Esophagus squamous epithelium (tissue), 4 donors: ENCODE measurements at regions not wholly inside any gene's neighbourhood (a gene's known extent, or its start where the extent isn't known, plus 50 kb on each side); places are given as distances from the start of the nearest gene placed in this dataset.

Source experiments
- POLR2A ChIP-seq, 4 donors: fragments of 450-650 bp; IDR thresholded peaks; one replicate each; pipeline ENCODE4 v1.6.1; 2017; ENCODE audit warnings: antibody characterized with exemption in 4 of 4, mild to moderate bottlenecking in 4 of 4, moderate library complexity in 3 of 4
- TF ChIP-seq, protein P1 (sequence below), 6 experiments: fragments of 450-650 bp in 4 of 6; fragments of 200-600 bp in 2 of 6; sonication (generic) in 2 of 6; IDR thresholded peaks; one replicate each; pipeline ENCODE4 v1.5.1; 2016 to 2019; ENCODE audit warnings: antibody characterized with exemption in 6 of 6, mild to moderate bottlenecking in 4 of 6, moderate library complexity in 4 of 6

GRCh38 chrX:10041383-10041782 is 74.2 kb downstream of the CLDN34 start:
- TF ChIP-seq, protein P1, sequence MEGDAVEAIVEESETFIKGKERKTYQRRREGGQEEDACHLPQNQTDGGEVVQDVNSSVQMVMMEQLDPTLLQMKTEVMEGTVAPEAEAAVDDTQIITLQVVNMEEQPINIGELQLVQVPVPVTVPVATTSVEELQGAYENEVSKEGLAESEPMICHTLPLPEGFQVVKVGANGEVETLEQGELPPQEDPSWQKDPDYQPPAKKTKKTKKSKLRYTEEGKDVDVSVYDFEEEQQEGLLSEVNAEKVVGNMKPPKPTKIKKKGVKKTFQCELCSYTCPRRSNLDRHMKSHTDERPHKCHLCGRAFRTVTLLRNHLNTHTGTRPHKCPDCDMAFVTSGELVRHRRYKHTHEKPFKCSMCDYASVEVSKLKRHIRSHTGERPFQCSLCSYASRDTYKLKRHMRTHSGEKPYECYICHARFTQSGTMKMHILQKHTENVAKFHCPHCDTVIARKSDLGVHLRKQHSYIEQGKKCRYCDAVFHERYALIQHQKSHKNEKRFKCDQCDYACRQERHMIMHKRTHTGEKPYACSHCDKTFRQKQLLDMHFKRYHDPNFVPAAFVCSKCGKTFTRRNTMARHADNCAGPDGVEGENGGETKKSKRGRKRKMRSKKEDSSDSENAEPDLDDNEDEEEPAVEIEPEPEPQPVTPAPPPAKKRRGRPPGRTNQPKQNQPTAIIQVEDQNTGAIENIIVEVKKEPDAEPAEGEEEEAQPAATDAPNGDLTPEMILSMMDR (IDR thresholded peaks at IDR 0.05) = no peak
- no peak for TF ChIP-seq POLR2A (IDR thresholded peaks at IDR 0.05)
